HG03442 (cell line): ENCODE measurements at regions not wholly inside any gene's neighbourhood (a gene's known extent, or its start where the extent isn't known, plus 50 kb on each side); places are given as distances from the start of the nearest gene placed in this dataset.

Experiments used
- ATAC-seq: cut with Tn5 transposase; IDR thresholded peaks from one replicate; pipeline ENCODE4 v1.9.1; 2021; ENCODE audit warnings: mild to moderate bottlenecking, moderate library complexity; ENCODE audit not compliant: unreplicated experiment

GRCh38 chr2:236862961-236863728, 222.5 kb upstream of the COPS8 start:
- ATAC-seq, result peak; percentile 90

- no peak for ATAC-seq
Observed at GRCh38 chr2:236863729-236864126, 222.0 kb upstream of the COPS8 start.

GRCh38 chr2:236865052-236865451, 220.6 kb upstream of the COPS8 start:
- no peak for ATAC-seq

- no peak for ATAC-seq
Observed at GRCh38 chr2:236866542-236867340, 218.9 kb upstream of the COPS8 start.

- no peak for ATAC-seq
Observed at GRCh38 chr2:236867441-236868260, 218.0 kb upstream of the COPS8 start.

GRCh38 chr2:236870370-236870769, 215.3 kb upstream of the COPS8 start:
- ATAC-seq, result no peak

GRCh38 chr2:236871500-236872001, 214.1 kb upstream of the COPS8 start:
- ATAC-seq, result no peak

- no peak for ATAC-seq
Observed at GRCh38 chr2:236872015-236872414, 213.7 kb upstream of the COPS8 start.

GRCh38 chr2:236872981-236873380, 212.7 kb upstream of the COPS8 start:
- no peak for ATAC-seq

GRCh38 chr2:236873636-236874035, 212.1 kb upstream of the COPS8 start:
- no peak for ATAC-seq

GRCh38 chr2:236874866-236875481, 210.7 kb upstream of the COPS8 start:
- ATAC-seq, result no peak

GRCh38 chr2:236875906-236876505, 209.7 kb upstream of the COPS8 start:
- no peak for ATAC-seq

- no peak for ATAC-seq
Observed at GRCh38 chr2:236876642-236877041, 209.0 kb upstream of the COPS8 start.

- ATAC-seq, result no peak
Observed at GRCh38 chr2:236877972-236878371, 207.7 kb upstream of the COPS8 start.

- ATAC-seq, result no peak
Observed at GRCh38 chr2:236879416-236879963, 206.2 kb upstream of the COPS8 start.

- ATAC-seq, result no peak
Observed at GRCh38 chr2:236882074-236882473, 203.6 kb upstream of the COPS8 start.

GRCh38 chr2:236882930-236883329, 202.8 kb upstream of the COPS8 start:
- ATAC-seq, result no peak

GRCh38 chr2:236883819-236884218, 201.9 kb upstream of the COPS8 start:
- no peak for ATAC-seq

- ATAC-seq, result no peak
Observed at GRCh38 chr2:236884569-236885175, 201.0 kb upstream of the COPS8 start.

- no peak for ATAC-seq
Observed at GRCh38 chr2:236886456-236886855, 199.2 kb upstream of the COPS8 start.
